GM18868 (cell line): ENCODE measurements at regions not wholly inside any gene's neighbourhood (a gene's known extent, or its start where the extent isn't known, plus 50 kb on each side); places are given as distances from the start of the nearest gene placed in this dataset.
"Not testable (repeated sequence)": the region's sequence is repeated elsewhere in the genome, so short reads cannot be mapped to it uniquely, and the experiment has no call there.

Source experiments
- ATAC-seq: cut with Tn5 transposase; IDR thresholded peaks from one replicate; pipeline ENCODE4 v1.9.1; 2021; ENCODE audit warnings: mild to moderate bottlenecking, moderate library complexity; ENCODE audit not compliant: unreplicated experiment

DNA sequence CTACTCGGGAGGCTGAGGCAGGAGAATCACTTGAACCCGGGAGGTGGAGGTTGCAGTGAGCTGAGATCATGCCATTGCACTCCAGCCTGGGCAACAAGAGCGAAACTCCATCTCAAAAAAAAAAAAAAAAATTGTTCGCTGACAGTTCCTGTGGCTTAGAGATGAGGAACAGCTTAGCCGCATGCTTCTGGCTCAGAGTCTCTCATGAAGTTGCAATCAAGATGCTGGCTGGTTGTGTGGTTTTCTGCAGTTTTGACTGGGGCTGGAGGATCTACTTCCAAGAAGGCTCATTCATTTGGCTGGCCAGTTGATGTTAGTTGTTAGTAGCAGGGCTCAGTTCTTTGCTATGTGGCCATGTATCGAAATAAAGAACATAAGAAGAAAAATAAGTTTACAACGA lies 69.9 kb upstream of the TBC1D5 start:
- ATAC-seq, result not testable (repeated sequence)

DNA sequence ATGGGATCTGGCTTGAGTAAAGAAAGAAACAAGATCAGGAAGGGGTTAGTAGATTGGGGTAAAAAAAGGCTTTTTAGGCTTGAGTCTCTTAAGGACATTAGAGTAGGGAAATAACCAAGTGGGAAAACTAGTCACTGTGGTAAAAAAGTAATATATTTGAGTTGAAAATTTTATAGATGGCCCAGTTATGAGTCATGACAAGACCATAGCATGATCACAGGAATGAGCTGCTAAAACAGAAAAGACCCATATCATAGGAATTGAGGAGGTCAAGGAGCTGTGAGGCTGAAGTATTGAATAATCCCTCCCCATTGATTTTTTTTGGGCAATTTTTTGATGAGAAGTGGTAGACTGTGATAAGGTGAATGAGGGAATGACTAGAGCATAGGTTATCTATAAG lies 69.2 kb upstream of the TBC1D5 start:
- no peak for ATAC-seq

DNA sequence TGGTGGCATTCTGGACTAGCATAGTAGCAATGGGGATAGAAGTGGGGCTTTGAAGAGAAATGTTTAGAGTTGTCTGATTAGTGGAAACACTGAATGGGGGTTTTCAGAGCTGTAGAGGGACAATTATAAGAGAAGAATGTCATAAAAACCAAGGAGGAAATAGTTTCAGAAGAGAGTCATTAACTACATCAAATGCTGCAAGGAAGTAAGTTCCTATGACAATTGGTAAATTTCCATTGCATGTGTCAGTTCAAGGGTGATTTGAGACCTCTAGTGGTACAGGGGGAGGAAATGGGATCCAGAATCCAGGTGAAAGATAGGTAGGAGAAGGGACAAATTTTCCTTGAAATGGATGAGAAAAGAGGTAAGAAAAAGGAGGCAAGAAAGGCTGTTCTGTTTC lies 68.3 kb upstream of the TBC1D5 start:
- no peak for ATAC-seq

DNA sequence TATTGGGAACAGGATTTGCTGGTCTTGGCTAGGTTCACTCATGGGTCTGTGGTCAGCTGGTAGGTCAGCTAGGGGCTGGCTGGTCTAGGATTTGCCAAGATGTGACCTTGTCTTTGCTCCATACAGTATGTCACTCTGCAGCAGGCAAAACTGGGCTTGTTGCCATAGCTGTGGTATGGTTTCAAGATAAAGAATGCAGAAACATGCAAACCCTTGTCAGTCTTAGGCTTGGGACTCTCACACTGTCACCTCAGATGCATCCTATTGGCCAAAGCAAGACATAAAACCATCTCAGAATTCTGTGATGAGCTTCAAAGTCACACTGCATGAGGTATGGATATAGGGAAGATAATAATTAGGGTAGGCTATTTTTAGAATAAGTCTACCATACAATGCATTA lies 66.6 kb upstream of the TBC1D5 start:
- ATAC-seq, result no peak

DNA sequence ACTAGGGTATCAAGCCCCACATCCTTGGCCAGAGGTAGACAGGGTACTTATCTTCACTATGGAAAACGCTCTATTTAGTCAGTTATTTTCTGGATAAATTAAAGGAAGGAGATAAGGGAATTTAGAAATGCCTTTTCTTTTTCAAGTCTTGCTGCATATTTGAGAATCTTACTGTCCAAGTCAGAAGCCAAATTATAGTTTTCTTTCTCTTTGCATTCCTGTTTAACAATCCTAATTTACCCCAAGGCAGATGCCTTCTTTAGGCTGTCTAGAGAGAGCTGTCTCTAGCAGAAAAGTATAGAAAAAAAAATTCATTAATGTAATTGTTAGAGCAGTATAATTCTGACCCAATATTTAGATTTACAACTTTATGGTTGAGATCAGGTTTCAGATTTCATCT lies 64.4 kb upstream of the TBC1D5 start:
- ATAC-seq, result no peak

DNA sequence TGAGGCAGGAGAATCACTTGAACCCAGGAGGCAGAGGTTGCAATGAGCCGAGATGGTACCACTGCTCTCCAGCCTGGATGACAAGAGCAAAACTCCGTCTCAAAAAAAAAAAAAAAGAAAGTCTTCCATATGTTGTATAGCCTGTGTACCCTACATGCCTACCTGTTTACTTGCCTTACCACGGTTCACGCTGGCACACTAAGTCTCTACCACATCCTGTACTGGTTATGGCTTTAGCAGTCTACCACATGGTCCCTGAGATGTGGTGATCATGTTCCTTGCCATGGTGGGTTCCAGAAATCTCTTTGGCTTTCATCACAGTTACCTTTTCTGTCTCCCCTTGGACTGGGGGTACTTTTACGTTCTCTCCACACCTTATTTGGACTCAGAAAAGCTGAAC lies 63.8 kb upstream of the TBC1D5 start:
- ATAC-seq, result peak; percentile 25

DNA sequence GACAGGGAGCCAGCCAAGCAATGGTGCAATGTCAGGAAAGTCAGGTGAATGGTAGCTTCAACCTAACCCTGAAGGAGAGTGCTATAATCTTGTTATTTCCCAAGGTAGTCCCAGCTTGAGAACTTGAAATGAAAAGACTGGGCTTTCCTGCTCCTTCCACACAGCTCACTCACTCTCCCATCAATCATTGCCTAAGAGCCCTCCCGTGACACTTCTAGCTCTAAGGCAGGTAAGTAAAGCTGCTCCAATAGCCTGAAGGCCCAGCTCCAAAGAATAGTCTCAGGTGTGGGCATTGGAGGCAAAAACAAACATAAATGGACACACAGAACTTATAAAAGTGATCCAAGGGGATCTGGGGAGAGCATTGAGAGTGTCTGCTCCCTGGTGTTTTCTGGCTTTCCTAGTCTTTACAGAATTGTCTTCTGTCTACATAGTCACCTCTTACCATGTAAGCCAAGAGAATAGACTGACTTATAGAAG lies 63.1 kb upstream of the TBC1D5 start:
- no peak for ATAC-seq

DNA sequence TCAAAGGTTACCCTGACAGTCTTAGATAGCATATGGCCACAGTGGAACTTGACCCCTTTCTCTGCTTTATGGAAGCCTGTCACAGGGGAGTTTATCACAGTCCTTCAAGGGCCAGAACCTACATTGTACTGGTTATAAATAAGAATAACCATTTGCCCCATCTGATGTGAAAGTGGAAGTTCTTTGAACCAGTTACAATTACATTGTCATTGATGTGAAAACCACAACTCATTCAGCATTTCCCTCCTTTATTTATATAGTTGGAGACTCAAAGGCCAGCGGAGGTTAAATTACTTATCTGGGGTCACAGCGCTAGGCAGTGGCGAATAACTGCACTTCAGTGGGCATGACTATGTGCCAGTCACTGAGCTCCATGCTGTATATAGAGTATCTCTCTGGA lies 60.5 kb upstream of the TBC1D5 start:
- peak; percentile 76 for ATAC-seq

DNA sequence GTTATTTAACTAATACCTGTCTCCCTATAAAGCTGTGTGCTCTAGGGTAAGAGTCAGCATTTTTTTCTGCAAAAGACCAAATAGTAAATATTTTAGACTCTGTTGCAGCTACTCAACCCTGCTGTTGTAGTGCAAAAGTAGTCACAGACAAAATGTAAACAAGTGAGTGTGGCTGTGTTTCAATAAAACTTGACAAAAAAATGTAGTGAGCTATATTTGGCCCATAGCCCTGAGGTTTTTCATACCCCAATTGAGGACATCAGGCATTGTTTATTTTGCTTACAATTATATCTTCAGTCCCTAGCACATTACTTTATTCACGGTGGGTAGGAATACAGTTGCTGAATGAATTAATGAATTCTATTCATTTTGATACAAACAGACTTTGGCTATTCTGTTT lies 58.7 kb upstream of the TBC1D5 start:
- ATAC-seq, result no peak

DNA sequence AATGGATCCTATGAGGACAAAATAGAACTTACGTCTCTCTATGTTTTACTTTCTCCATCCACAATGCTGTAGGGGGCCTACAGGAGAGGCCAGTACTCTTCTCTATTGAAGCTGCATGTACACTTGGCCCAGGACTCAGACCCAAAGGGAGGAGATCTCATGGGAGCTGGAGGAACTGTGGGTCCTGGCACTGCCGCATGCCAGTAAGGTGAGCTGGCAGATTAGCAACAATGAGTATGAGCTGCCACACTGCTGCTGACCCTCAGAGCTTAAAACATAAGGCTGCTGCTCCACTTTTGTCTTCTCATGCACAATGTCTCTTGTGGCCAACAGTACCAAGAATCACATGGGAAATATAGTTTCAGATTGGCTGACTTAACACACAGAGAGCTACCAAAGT lies 57.8 kb upstream of the TBC1D5 start:
- ATAC-seq, result no peak

DNA sequence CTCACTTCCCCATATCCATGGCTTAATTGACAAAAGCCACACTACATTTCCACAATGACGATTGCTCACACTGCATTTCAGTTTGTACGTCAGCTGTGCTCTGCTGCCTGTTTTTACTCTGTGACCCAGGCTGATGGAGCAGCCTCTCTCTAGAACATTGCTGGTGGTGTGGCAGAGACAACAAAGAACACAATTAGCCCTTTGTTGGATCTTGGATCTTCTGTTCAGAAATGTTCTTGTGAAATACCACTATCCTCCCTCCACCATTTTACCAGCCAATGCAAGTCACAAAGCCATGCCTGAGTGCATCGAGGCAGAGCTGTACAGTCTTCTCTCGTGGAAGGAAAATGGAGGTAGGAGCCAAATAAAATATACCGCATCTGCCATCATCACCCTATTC lies 56.9 kb upstream of the TBC1D5 start:
- ATAC-seq, result no peak

DNA sequence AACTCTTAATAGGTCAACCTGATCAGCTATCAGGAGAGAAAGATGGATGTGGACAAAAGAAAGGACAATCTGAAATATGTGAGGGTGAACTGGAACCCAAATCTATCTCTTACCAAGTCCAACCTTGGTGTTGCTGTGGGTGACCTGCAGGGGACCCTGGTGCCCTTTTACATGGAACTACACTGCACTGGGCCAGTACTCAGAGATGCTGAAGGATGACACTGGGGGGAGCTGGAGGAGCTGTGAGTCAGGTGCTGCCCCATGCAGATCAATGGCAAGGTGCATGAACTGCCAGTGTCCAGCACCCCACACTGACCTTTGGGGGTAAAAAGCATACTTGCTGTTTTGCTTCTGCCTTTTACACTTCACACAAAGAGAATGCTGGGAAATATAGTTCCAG lies 55.6 kb upstream of the TBC1D5 start:
- no peak for ATAC-seq

DNA sequence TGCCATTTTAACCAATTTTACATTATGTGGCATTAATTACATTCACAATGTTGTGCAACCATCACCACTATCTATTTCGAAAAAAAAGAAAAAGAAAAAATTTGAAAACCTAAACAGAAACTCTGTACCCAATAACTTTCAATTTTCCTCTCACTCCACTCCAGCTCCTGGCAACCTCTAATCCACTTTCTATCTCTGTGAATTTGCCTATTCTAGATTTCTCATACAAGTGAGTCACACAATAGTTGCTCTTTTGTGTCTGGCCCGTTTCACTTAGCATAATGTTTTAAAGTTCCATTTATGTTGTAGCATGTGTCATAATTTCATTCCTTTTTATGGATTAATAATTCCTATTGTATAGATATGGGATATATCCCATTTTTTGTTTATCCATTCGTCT lies 53.3 kb upstream of the TBC1D5 start:
- no peak for ATAC-seq

DNA sequence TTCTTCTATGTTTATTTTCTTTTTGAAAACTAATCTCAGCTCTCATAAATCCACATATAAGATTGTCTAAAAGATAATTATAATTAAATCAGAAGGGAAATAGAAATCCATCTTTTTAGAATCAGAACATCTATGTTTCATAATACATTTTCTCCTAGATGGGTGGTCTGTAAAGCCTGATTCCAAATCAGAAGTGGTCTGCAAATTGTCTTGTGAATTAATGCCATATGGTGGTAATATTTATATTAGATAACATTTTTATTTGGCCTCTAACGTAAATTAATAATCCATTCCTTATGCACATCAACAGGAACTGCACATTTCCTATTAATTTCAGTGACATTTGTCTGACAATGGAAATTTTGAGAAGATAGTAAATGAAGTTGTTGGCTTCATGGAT lies 52.8 kb upstream of the TBC1D5 start:
- no peak for ATAC-seq

DNA sequence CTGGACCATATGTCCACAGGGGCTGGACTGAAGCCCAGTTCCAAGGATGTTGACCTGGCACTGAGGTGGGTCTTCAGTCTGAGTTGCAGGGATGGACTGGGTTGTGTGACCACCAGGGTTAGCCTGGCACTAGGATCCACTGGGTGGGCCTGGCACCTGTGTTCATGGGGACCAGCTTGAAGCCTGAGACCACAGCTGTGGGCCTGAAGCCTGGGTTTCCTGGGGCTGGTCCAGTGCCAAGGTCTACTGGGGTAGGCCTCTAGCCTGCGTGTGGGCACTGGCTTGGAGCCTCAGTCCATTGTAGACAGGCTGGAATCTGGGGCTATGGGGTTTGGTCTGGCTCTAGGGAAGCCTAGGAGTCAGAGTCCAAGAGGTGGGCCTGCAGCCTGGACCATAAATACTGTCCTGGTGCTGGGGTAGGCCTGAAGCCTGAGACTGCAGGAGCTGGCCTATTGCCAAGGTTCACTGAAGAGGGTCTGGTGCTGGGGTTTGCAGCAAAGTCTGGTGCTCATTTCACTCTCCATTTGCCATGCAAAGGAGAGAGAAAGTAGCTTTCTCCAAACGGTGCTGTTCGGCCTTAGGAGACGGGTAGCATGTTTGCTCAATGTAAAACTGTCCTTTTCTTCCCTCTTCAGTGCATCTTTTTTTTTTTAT lies 51.2 kb upstream of the TBC1D5 start:
- no peak for ATAC-seq
